ENCODE measurements at regions not wholly inside any gene's neighbourhood (a gene's known extent, or its start where the extent isn't known, plus 50 kb on each side); places are given as distances from the start of the nearest gene placed in this dataset.

GRCh38 chrX:131970347-131970746 lies 52.8 kb upstream of the STK26 start:
- FAIRE-seq: no peak
- no peak for DNase-seq (ENCODE audit: insufficient read length, low spot score)

Measured in GM19239 (cell line).